Brain microvascular endothelial cell (primary cell): ENCODE measurements at regions not wholly inside any gene's neighbourhood (a gene's known extent, or its start where the extent isn't known, plus 50 kb on each side); places are given as distances from the start of the nearest gene placed in this dataset.

ENCODE experiments used
- DNase-seq: peaks from one replicate; pipeline ENCODE4 v3.0.0-alpha.2; 2020
- H3K27ac ChIP-seq: fragments of 250-450 bp; sonication (Bioruptor Pico); 2 replicates; pipeline ENCODE4 v1.5.1; 2020; ENCODE audit warnings: mild to moderate bottlenecking, moderate library complexity
- H3K27me3 ChIP-seq: fragments of 250-450 bp; sonication (Bioruptor Pico); replicated peaks from 2 replicates; pipeline ENCODE4 v1.5.1; 2020; ENCODE audit warnings: mild to moderate bottlenecking
- H3K36me3 ChIP-seq: fragments of 250-450 bp; sonication (Bioruptor Pico); replicated peaks from 2 replicates; pipeline ENCODE4 v1.5.1; 2020; ENCODE audit warnings: mild to moderate bottlenecking
- H3K4me3 ChIP-seq: 2 replicates; pipeline ENCODE4 v1.5.1; 2011; ENCODE audit warnings: low read depth, mild to moderate bottlenecking, control low read depth, low read length, moderate library complexity
- in situ Hi-C: cut with HindIII; loops from 2 replicates; pipeline ENCODE4 v1.10.0; 2017; ENCODE audit warnings: low sequenced_read_pairs, low pct_ligation_motif_present
- TF ChIP-seq, protein P1 (sequence below): IDR thresholded peaks from 2 replicates; pipeline ENCODE4 v1.5.1; 2011; ENCODE audit warnings: low read depth, mild to moderate bottlenecking, moderate library complexity, low read length, control low read depth, inconsistent platforms; ENCODE audit errors: missing control alignments

DNA sequence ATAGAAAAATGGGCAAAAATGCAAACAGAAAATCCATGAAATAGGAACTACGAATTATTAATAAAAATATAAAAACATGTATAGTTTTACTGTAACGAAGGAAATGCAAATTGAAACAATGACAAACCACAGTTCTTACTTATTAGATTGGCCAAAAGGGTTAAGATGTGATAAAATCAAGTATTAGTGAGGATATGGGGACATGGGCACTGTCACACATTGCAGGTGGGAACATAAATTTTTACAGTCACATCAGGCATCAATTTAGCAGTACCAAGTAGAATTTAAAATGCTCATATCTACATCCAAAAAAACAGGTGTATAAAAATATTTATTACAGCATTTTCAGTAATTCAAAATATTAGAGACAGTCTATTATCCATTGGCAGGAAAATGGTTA lies 353.2 kb upstream of the API5 start:
- DNase-seq: no peak
- H3K36me3 ChIP-seq: no peaks in the 10 kb centered on the region
- TF ChIP-seq, protein P1, sequence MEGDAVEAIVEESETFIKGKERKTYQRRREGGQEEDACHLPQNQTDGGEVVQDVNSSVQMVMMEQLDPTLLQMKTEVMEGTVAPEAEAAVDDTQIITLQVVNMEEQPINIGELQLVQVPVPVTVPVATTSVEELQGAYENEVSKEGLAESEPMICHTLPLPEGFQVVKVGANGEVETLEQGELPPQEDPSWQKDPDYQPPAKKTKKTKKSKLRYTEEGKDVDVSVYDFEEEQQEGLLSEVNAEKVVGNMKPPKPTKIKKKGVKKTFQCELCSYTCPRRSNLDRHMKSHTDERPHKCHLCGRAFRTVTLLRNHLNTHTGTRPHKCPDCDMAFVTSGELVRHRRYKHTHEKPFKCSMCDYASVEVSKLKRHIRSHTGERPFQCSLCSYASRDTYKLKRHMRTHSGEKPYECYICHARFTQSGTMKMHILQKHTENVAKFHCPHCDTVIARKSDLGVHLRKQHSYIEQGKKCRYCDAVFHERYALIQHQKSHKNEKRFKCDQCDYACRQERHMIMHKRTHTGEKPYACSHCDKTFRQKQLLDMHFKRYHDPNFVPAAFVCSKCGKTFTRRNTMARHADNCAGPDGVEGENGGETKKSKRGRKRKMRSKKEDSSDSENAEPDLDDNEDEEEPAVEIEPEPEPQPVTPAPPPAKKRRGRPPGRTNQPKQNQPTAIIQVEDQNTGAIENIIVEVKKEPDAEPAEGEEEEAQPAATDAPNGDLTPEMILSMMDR: no peak
- in situ Hi-C loops: no loop called here
- no peak overlapping the region for H3K4me3 ChIP-seq
- H3K27me3 ChIP-seq: no peaks in the 10 kb centered on the region
- no peak overlapping the region for H3K27ac ChIP-seq

DNA sequence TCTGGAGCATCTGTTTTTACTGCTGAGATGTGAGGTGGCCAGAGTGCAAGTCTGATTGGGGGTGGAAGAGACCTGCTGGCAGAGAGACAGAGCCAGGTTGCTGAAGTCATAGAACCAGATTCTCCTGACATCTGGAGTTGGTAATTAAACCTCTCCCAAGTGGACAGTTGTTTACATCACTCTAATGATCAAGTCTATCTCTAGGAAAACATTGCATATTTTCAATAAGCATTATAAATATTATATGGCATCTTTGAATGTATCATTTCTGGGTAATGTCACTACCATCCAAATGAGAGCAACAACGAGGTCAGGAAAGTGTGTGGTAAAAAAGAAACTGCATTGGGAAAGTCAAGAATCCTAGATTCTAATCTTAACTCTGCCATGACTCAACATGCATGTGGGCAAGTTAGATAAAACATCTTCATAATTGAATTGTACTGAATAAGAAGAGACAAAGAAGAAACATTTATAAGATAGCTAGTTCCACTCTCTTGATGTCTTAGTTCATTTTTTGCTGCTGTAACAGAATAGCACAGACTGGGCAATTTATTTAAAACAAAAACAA lies 351.2 kb upstream of the API5 start:
- in situ Hi-C loops: no loop called here
- no peak overlapping the region for H3K27ac ChIP-seq
- no peak for DNase-seq
- TF ChIP-seq, protein P1: no peak
- no peak overlapping the region for H3K4me3 ChIP-seq
- no peaks in the 10 kb centered on the region for H3K27me3 ChIP-seq
- no peaks in the 10 kb centered on the region for H3K36me3 ChIP-seq

DNA sequence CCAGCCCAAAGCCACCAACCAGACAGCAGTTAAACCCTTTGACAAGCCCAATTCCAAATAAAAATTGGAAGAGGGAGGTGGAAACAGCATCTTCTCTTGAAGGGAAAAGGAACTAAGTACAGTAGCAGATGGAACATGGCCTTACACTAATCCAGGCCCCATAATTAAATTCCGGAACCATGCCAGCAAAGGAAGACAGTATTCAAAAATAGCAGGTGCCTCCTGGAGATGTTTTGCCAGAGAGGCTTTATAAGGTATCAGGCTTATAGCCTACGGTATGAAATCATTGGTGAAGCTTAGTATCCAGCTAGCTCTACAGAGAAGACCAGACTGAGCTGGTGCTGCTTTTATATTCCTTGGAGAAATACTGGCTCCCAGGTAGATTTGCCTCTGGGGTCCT lies 344.1 kb upstream of the API5 start:
- no peak for DNase-seq
- Histone ChIP-seq H3K27ac (no peak overlapping the region), H3K36me3 (no peaks in the 10 kb centered on the region), H3K27me3 (no peaks in the 10 kb centered on the region), H3K4me3 (no peak overlapping the region)
- in situ Hi-C loops: no loop called here
- TF ChIP-seq, protein P1: no peak

DNA sequence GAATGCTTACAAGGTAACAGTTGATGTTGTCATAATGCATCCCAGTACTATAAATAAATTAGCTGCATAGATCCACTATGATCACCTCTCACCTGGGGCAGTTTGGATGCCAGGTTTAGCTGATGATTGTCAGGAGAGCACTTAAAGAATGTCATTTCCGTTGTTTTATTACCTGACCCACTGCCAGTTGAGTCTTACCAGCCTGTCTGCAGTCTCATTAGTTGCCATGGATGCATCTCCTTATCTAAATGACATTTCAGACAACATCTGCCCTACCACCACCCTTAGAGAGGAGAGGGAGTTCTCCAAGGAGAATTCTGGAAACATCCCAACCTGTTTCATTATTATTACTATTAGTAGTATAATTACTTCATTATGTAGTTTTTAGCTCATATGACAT lies 339.1 kb upstream of the API5 start:
- no peak for DNase-seq
- no peak overlapping the region for H3K27ac ChIP-seq
- no peak overlapping the region for H3K4me3 ChIP-seq
- in situ Hi-C loops: no loop called here
- H3K27me3 ChIP-seq: no peaks in the 10 kb centered on the region
- H3K36me3 ChIP-seq: no peaks in the 10 kb centered on the region
- TF ChIP-seq, protein P1: no peak

DNA sequence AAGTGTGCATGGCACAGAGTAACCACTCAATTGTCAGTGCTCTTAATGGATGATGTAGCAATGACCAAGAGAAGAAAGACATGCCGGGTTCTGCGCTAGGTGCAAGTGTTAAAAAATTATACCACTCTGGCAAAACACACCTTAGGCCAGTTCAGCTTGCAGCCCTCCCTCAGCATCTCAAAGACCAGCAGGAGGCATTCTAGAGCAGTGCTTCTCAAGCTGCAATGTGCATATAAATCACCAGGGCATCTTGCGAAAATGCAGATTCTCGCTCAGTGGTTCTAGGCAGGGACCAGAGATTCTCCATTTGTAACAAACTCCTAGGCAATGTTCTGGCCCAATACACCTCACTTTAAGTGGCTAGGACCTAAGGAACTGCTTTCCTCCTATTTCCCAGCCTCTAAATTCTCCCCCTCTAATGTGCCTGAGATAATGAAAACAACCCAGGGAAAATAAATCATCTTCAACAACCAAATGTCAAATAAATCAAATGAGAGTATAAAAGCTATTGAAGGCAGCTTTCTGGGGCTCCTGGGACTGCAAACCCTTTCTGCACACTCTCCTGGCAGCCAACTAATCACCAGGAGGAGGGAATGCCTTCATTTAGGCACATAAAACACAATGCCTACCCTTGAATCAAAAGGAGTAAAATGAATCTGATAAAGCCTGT lies 337.2 kb upstream of the API5 start:
- TF ChIP-seq, protein P1: no peak
- Histone ChIP-seq H3K27me3 (no peaks in the 10 kb centered on the region), H3K27ac (no peak overlapping the region), H3K4me3 (no peak overlapping the region), H3K36me3 (no peaks in the 10 kb centered on the region)
- in situ Hi-C loops: no loop called here
- DNase-seq: no peak

DNA sequence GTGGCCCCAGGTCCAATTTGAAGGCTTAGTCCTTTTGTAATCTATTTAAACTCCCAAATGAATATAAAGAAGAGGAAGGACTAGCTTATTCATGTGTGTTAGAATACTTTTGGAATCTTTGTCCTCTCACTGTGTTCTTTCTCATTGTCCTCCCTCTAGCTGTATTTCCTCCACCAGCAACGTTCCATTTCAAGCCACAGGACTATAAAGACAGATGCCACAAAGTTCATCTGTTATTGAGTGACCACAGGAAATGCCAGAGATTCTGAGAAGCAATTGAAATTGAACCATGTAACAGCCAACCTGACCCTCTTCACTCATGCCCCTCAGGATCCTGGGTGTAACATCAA lies 336.6 kb upstream of the API5 start:
- TF ChIP-seq, protein P1: no peak
- DNase-seq: no peak
- Histone ChIP-seq H3K27ac (no peak overlapping the region), H3K27me3 (no peaks in the 10 kb centered on the region), H3K36me3 (no peaks in the 10 kb centered on the region), H3K4me3 (no peak overlapping the region)
- in situ Hi-C loops: no loop called here
